SKM-1 (cell line): ENCODE measurements at regions not wholly inside any gene's neighbourhood (a gene's known extent, or its start where the extent isn't known, plus 50 kb on each side); places are given as distances from the start of the nearest gene placed in this dataset.

Experiments
- DNase-seq: peaks from one replicate; lab custom pipeline; 2025; ENCODE audit not compliant: unreplicated experiment; lab: John Stamatoyannopoulos, UW

GRCh38 chr2:239609607-239610310 is 208.9 kb upstream of the HDAC4 start:
- no peak for DNase-seq

DNA sequence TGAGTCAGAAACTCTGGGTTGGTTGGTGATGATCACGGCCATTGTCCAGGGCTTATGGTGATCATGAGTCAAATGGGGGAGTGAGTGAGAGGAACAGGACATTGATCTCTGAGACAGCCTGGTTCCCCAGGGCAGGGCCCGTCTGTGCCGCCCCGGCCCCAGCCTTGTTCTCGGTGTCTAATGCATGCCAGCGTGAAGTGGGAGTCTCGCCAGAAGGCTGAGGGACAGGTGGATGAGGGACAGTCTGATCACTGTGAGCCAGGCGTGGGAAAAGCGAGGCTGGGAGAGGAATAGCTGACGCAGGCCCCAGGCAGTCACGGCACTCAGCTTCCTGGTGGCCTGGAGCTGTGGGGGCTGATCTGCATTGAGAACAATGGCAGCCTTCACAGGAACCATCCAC is 208.3 kb upstream of the HDAC4 start:
- DNase-seq = no peak

DNA sequence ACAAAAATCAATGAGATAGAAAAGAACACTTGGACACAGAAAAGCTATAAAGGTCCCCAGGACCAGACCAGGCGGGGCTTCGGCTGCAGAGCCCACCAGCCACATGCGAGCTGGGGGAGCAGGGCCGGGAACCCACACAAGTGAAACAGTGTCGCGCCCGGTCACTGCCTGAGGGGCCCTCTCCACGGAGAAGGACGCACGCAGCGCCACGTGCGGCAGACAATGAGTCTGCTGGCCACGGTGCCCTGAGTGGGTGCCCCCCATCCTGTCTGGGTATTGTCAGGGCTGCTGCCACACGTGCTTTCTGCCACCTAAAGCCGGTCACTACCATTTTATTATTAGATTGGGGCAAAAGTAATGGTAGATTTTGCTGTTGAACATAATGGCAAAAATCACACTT is 207.9 kb upstream of the HDAC4 start:
- no peak for DNase-seq

DNA sequence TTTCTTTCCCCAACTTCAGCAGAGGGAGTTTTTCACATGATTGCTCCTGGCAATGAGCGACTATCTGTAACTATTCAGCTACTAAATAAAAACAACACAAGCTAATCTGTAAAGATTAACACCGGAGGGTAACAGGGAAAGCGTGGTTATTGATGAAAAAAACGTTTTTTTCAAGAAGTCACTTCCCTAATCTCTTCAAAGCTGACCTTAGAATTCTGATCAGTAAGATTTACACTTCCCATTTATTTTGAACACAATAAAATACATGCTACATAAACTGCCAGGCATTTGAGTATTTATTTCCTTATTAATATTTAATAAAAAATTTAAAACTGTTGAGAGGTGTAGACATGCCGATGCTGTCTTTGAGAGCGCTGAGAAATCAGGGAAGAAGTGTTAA is 207.4 kb upstream of the HDAC4 start:
- DNase-seq = peak; percentile 22

DNA sequence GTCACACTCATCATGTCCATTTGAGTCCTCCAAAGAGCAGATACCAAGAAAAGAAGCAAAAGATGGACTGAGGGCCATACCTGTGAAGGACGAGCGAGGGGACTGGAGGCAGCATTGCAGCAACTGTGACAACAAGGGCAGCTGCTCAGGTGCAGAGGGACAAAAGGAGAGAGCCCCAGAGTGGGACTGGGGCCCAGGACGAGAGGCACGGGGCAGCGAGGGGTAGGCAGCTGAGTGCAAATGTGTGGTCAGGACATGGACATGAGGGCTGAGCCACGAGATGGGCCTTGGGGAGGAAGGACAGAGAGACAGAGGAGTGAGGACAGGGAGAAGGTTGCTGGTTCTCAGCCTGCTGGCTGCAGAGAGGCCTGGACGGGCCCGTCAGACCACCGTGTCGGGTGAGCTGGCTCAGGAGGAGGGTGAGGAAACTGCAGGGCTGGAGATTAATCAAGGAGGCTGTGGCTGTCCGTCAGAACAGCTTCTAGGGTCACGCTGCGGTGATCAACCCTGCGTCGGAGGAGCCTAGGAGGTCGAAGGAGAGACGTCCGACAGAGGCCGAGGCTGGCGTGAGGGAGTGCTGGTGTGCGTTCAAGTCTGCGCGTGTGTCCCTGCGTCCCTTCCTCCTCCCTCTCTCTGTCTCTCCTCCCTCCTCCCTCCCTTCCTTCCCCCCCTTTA is 206.8 kb upstream of the HDAC4 start:
- no peak for DNase-seq

DNA sequence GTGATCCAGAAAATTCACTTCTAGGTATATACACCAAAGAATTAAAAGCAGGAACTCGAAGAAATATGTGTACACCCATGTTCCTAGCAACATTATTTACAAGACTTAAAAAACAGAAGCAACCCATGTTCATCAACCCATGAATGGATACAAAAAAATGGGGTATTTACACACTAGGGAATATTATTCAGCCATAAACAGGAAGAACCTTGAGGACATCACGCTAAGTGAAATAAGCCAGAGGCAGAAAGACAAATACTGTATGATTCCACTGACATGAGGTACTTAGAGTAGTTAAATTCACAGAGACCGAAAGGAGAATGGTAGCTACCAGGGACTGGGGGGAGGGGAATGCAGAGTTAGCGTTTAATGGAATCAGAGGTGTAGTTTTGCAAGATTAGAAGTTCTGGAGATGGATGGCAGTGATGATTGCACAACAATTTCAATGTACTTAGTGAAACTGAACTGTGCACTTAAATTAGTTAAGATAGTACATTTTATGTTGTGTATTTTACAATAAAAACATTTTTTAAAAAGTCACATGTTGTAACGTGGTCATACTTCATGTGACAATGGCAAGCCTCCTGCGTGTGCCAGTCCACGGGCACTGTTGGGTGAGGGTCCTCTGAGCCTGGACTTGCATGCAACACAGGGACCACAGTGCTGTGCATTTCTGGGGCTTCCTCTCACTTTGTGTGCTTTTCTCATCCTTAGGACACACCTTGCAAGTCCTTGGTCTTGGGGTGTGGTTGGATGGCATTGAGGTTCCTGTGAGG is 206.1 kb upstream of the HDAC4 start:
- DNase-seq = peak; percentile 17

- peak; percentile 82 for DNase-seq
Measured at GRCh38 chr2:239605976-239606375, 205.2 kb upstream of the HDAC4 start.

DNA sequence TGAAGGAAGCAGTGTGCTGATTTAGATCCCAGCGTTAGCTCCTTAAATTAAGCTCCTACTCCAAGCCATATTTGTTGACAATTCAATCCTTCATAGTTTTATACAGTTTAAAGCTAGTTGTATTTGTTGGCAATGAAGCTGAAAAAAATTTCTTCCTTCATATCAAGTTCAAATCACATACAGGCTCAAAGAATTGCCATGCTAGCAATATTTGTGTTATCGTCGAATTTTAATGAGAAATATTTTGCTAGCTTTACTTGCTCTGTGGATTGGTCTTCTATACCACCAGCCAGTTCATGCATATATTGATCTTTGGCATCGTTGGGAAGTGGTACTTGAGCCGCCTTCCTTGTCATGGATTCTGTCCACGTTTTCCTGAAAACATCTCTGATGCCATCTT is 204.6 kb upstream of the HDAC4 start:
- no peak for DNase-seq

GRCh38 chr2:239604861-239605260 is 204.0 kb upstream of the HDAC4 start:
- DNase-seq = no peak

DNA sequence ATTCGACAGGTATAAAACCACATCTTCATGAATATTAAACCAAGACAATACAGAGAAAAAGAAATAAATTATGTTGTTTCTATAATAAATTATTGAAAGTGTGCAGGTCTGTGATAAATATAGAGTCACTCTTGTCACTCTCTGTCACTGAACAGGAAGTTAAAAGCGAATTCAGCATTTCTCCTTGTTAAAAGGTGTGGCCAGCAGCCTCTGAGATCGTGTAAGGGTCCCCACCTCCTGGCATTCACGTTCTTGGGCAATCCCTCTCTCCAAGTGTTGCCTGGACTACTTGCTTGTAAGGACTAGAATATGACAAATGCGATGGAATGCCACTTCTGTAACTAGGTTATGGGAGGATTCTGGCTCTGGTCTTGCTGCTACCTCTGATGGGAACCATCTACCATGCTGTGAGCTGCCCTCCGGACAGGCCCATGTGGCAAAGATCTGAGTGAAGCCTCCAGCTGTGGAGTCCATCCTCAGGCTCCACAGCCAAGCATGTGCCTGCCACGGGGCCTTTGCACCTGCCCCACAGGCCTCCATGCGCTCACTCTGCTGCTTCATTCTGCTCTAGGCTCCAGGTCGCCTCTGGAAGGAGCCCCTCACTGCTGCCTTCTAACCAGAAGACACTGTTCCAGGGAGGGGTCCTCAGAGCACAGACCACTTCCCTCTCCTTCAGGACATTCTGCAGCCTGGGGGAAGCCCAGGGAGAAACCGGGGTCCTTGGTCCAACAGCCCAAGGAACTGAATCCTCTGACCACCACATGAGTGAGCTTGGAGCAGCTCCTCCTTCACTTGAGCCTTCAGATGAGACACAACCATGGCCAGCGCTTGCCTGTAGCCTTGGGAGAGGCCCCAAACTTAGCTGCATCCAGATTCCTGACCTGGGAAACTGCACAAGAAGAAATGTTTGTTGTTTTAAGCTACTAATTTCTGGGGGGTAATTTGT is 202.9 kb upstream of the HDAC4 start:
- no peak for DNase-seq

DNA sequence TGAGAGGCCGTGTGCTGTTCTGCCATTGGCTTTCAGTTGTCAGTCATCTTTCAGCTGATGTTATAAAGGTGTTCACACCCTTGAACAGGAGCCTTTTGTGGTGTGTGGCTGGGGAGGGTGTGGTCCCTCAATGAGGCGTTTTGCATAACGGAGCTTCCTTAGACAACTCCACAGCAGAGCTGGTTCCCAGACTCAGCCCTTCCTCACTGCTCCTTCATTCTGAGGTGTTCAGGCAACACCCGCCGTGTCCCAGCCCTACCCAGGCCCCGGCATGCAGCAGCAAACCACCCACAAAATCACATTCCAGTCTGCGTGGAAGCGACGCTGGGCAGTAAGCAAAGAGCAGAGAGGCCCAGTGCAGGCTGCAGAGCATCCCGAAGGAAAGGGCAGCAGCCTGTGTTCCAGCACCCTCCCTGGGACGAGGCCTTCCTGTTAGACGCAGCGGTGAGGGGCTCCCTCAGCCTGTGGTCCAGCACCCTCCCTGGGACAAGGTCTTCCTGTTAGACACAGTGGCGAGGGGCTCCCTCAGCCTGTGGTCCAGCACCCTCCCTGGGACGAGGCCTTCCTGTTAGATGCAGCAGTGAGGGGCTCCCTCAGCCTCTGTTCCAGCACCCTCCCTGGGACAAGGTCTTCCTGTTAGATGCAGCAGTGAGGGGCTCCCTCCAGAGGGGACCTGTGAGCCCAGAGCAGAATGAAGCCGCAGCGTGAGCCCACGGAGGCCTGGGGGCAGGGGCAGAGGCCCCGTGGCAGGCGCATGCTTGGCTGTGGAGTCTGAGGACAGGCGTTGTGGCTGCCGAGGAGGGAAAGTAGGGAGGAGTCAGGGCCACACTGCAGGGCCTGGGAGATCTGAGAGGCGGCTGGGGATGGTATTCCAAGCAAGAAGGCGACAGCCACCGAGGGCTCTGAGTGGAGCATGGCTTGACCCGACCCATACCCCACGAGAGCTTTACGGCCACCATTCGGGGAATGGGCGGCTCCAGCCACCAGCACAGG is 201.8 kb upstream of the HDAC4 start:
- no peak for DNase-seq

DNA sequence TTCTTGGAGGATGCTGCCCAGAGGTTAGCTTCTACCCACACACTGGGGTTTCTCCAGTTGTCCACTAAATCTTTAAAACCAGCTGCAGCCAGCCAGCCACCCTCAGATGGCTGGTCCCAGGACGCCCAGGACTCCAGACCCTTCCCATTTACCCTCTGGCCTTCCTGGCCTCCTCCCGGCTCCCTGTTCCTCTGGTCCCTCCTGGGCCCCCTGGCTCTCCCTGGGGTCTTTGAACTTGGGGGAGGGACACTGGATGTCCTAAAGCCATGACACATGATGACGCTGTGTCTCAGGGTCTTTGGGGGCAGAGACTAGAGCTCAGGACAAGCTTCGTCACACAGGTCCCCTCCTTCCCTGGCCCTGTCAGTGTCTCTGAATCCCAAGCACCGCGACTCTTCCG is 201.1 kb upstream of the HDAC4 start:
- no peak for DNase-seq

GRCh38 chr2:239601201-239601851 is 200.5 kb upstream of the HDAC4 start:
- no peak for DNase-seq

DNA sequence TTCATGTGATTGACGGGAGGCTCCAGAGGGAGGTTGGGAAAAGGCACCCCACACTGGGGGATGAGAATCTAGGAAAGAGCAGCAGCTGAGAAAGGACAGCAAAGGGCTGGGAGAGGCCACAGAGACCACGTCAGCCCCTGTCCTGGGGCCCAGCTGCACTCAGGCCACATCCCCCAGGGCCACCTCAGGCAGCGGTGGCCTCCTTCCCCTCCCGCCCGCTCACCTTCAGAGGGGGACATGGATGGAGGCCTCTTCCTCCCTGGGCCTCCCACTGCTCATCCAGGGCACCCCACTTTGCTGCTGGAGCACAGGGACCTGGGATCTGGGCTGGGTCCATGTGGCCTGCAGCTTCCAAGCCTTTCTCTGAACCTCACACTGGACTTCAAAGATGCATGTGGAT is 199.8 kb upstream of the HDAC4 start:
- DNase-seq = no peak

DNA sequence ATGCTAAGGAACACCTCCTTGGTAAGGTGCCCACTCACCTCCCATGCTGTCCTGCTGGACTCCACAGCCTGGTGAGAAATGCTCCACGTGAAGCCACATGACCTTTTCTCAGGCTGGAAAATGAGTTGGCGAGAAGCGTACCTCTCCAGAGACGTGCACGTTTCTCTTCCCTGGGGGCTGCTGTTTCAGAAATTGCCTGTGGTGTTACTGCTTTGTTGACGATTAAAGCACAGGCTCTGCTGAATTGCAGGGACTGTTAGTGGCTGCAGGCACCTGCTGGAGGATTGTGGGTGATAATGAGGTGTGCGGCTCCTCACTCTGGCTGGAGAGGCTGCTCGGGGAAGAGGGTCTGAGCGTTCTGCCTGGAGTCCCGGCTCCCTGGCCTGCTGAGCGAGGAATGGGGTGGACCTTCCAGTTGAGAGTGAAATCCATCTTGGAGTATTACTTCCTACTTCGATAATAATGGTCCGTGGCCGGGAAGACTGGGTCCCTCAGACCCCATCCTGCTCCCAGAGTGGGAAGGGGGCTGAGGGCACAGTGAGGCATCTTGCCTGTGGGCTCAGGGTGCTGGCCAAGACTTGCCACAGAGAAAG is 199.3 kb upstream of the HDAC4 start:
- DNase-seq = no peak

DNA sequence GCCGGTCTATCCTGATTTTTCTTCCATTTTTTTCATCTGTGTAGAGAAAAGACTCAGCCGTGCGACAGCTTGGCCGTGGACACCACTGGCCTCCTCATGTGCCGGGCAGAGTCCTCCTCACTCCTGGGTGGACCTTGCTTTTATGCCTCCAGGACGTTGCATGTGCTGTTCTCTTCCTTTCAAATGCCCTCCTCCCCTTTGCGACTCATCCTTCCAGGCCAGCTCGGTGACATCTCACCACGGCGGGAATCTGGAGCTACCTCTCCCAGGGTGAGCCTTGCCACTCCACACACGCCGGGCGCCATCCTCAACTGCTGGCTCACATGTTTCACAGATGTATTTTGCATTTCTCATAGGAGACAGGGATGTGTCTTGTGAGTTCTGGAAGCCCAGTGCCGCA is 198.5 kb upstream of the HDAC4 start:
- DNase-seq = no peak

GRCh38 chr2:239598732-239599090 is 197.9 kb upstream of the HDAC4 start:
- no peak for DNase-seq

GRCh38 chr2:239598011-239598731 is 197.4 kb upstream of the HDAC4 start:
- DNase-seq = no peak
